MM.1S (cell line): ENCODE measurements at regions not wholly inside any gene's neighbourhood (a gene's known extent, or its start where the extent isn't known, plus 50 kb on each side); places are given as distances from the start of the nearest gene placed in this dataset.

Experiments used
- CTCF ChIP-seq: fragments of 300-600 bp; sonication (generic); IDR thresholded peaks from 2 replicates; pipeline ENCODE4 v1.5.1; 2016; ENCODE audit warnings: antibody characterized with exemption, low read length, mixed read lengths
- EZH2phosphoT487 ChIP-seq: fragments of 300-600 bp; sonication (generic); IDR thresholded peaks from 2 replicates; pipeline ENCODE4 v1.6.1; 2018; ENCODE audit warnings: antibody characterized with exemption, low read length

GRCh38 chr9:71273613-71274012 lies 152.2 kb upstream of the TRPM3 start:
- no peak for TF ChIP-seq CTCF
- TF ChIP-seq EZH2phosphoT487 = no peak
